ENCODE measurements at regions not wholly inside any gene's neighbourhood (a gene's known extent, or its start where the extent isn't known, plus 50 kb on each side); places are given as distances from the start of the nearest gene placed in this dataset.
"Not testable (repeated sequence)": the region's sequence is repeated elsewhere in the genome, so short reads cannot be mapped to it uniquely, and the experiment has no call there.

DNA sequence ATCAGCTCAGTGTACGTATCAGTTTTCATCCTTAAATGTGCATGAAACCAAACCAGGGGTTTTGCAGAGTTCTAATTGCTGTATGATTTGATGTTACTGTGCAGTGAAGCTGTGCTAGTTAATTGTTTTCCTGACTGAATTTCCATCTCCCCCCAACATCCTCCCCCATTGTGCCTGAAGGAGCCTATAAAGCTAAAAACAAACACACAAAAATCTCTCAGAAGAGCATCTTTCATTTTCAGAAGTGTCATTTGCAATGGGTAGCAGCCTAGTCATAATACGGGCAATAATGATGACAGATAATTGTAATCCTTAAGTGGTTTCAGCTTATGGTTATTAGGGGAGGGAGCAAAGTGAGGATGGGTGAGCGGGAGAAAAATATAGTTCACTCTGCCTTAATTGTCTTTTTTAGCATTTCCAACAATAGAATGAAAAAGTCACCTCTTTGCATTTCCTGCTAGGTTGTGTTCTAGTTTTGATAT, 207.9 kb upstream of the TBL1XR1 start:
- DNase-seq, result peak; percentile 89

DNA sequence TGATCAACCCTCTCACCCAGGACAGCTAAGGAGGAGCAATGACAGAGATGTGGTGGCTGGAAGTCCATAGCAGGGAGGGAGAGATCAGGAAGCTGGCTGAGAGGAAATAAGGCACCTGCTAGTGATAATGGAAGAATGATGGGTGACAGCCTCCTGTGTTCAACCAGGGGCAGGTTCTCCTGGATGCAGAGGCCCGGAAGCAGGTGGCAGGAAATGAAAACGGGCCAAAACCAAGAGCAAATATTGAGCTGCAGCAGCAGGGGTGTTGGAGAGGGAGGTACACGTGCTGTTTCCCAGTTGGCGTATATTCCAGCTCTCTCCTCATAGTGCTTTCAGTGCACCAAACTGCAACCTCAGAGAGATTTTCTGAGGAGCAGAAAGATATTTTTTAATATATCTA, 213.4 kb upstream of the TBL1XR1 start:
- DNase-seq, result peak; percentile 82

DNA sequence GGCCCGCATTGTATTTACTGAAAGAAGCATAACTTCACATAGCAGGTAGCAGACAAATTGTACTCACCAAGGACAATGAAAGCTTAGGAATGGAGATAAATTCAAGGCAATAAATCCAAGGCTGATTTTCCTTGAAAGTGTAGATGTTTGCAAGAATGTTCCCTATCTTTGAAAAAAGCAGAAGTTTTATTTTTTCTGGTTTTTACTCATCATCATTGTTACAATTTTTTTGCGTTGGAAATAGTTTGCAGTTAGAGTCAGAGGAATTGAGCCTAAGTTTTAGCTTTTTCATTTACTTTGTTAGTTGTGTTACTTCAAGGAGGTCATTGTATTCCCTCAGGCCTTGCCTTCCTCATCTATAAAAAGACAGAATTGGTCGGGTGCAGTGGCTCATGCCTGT, 213.9 kb upstream of the TBL1XR1 start:
- DNase-seq, result no peak

GRCh38 chr3:177412677-177413170, 215.4 kb upstream of the TBL1XR1 start:
- DNase-seq, result not testable (repeated sequence)

DNA sequence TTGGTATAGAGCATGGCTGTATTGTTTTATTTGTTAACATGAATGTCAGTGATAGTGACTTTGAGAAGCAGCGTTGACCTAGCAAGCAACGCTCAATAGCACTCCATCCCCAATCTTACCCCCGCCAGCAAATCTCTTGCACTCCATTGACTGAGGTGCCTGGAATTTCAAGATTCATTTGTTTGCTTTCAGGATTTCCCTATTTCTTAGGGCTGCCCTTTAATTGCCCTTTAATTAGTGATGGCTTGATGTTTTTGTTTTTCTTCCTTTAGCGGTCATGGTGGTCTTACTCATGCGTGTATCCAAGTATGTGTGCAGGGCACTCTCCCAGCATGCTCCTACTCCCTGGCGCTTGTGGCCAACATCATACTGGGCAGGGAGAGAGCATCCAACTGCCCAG, 216.8 kb upstream of the TBL1XR1 start:
- no peak for DNase-seq

DNA sequence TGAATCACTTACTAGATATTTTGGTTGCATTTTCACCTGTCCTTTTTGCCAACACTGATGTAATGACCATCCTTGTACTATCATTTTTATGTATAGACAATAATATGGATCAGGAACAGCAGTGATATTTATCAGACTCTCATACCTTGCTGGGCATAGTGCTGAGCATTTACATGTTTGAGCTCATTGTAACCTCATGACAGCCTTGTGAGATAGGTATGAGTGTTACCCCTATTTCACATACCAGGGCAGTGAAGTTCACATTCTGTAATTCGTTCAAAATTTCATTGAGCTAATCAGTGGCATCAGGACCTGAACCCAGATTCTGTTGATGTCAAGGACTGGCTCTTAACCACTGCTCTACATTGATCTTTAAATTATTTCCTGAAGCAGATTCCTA, 221.5 kb upstream of the TBL1XR1 start:
- no peak for DNase-seq

DNA sequence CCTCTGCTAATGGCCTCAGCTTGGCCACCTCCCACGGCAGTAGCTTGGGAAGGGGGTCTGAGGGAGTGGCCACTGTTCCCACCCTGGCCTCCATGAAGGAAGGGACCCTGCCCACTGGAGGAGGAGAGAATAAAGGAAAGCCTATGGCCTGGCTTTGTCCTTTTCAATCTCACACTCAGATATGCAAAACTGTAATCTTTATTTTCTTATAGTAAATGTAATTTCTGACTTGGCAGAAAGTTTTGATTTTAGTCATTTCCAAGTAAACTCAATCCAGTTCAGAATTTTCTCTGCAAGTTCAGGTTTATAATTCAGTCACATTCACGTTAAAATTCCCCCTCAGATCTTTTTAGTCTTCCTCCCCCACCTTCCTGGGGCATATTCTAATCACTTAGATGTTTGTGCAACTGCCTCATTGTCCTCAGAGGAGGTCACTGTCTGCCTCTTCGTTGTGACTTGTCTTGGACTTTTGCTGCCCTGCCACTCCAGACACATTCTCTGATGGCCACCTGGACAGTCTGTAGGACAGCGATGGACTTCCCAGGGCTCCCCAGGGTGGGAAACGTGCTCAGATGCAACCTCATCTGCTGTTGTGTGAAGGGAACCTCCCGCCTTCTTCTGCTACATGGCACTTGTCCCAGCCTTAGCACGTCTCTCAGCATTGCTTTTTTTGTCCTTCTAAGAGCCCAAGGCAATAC, 222.8 kb upstream of the TBL1XR1 start:
- no peak for DNase-seq

DNA sequence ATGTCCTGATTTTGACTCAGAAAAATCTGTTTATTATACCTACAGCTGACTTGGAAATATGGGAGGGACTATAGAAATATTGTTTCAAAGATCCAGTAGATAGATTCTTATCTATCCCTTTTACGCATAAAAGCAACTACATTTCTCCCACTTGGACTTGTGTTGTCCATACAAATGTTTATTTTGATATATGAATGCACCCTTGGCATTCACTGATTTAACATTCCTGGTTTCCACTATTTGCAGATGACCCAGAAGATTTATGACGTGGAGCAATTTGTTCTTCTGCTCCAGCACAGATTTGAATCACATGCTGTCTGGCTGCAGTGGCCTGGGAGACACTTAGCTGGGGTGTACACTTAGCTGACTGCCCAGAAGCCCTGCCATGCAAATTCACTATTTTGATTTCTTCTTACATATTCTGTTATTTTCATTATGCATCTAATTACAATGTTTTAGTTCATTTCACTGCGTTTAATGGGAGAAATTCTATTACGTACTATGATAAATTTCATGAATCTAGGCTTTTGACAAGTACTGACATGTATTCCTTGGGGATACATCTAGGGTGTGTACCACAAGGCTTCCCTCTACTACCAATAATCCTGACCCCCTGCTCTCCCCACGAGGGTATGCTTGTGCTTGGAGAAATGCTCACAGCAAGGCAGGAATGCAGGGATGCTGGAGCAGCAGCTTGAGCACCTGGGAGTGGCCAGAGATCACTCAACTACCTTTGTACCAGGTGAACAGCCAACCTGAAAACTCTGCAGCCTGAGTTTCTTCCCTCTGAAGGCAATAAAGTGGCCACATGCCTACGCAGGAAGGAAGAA, 223.6 kb upstream of the TBL1XR1 start:
- no peak for DNase-seq

DNA sequence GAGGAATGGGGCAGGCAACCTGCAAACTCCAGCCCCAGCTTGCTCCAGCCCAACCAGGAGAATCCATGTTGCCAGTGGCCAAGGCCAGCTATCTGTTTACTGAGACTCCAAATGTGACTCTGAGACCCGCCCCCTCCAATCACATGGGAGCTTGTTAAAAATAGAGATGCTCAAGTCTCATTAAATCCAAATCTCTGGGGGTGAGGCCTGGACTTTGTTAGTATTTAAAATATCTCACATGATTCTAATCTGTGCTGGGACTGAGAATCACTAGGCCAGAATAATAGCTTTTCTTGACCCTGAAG, 224.2 kb upstream of the TBL1XR1 start:
- no peak for DNase-seq

DNA sequence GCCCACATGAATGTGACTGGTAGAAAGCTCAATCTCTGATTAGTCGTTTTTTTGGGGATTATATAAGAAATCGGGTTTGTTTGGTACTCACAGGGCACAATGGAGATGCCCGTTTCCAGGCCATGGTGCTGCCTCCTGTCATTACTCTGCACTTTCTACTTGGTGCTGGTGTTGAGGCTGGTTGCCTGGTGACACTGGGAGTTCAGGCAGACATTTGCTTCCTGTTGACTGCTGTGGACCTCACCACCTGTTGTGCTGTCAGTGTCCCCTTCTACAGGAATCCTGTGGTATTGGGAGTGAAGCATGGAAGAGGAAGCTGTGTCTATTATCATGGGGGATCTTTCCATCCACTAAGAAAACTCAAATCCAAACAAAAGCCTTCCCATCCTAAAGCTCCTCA, 227.2 kb upstream of the TBL1XR1 start:
- no peak for DNase-seq

DNA sequence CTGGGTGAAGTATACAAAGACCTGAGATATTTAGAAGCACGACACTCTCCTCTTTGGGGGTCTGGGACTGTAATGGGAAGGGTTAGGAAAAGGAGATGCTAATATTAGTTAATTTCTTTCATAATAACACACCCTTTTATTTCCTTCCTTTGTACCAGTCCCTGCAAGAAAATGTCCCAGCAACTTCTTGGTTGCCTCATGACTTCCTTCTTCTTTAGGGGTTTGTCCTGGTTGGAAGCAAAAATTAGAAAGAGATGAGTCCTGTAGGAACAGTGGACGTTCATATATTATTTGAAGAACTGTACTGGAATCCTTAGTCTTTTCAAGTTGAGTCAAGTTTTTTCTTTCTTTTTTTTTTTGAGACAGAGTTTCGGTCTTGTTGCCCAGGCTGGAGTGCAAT, 227.8 kb upstream of the TBL1XR1 start:
- DNase-seq, result no peak

DNA sequence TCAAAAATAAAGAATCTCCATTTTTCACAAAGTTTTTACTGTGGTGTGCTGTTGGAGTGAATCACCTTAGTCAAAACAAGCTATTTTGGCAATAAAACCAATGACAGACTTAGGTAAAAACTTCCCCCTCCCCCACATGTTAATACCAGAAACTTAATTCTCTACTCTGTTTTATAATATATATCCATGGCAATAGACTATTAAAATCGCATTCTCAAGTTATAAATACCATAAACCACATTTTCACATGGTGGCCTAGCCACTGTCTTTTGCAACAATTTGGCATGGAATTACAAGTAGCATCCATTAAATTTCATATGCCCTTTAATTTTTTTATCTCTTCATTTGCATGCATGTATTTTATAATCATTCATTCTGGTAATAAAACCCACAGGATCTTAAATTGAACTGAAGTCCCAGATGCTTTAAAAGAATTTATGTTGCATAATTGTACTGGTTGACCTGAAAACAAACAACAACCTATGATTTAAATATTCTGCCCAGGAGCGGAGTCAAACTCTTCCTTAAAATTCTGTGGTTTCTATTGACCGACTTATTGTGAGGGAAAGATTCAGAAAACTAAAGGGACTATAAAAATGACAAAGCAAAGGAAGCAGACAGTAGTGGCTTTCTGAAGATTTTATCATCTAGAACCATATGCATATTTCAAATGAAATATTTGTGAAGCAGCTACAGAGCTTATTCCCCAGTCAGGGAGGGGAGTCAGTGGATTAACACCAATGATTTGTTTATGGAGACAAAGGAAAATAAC, 229.0 kb upstream of the TBL1XR1 start:
- DNase-seq, result no peak

DNA sequence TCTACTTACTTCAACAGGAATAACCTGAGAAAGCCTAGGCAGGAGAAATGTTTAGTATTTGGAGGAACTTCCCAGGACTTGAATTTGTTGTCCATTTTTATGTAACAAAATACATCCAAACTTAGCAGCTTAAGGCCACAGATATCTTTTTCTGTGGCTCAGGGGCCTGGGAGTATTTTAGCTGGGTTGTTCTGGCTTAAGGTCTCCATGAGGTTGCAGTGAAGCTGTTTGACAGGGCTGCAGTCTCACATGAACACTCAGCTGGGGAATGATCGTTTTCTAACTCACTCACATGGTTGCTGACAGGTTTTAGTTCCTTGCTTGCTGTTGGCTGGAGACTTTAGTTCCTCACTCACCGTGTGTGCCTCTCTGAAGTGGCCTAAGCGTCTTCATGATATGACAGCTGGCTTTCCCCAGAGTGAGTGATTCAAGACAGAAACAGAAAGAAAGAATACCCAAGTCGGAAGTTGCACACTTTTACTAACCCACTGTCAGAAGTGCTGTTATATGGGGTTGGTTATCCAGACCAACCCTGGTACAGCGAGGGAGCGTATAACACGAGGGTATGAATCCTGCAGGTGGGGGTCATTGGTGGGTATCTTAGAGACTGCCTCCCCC, 229.7 kb upstream of the TBL1XR1 start:
- no peak for DNase-seq

DNA sequence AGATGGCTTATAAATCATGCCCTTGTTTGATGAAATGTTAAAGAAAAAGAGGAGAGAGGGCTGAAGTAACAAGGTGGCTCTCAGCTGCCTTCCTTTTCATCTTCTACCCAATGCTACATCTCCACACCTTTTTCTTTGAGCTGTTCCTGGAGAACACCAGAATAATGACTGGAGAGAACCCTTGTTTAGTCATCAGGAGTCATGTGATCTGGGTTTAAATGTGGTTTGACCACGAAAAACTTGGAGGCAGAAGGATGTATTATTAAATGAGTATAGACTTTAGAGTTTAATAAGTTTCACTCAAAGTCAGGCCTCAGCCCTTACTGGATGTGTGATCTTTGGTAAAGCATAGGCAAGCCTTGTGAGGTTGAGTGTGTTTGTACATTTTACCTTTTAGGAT, 230.3 kb upstream of the TBL1XR1 start:
- no peak for DNase-seq

DNA sequence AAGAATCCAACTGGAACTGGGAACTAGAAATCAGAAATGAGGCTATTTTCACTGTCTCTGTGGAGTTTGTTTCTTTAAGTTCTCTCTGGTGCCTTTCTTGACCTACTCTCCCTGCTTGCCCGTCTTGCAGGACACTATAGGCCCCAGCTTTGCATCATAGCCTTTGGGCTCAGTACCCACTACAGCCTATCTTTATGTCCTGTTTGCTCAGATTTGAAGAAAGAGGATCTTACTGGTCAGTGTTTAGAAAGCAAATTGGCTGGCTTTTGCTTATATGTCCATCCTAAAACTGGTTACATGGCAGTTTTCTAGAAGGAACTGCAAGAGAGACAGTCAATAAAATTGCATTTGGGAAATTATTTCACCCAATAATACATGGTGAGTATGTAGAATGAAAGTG, 231.8 kb upstream of the TBL1XR1 start:
- DNase-seq, result no peak

GRCh38 chr3:177429771-177430170, 232.5 kb upstream of the TBL1XR1 start:
- DNase-seq, result no peak

DNA sequence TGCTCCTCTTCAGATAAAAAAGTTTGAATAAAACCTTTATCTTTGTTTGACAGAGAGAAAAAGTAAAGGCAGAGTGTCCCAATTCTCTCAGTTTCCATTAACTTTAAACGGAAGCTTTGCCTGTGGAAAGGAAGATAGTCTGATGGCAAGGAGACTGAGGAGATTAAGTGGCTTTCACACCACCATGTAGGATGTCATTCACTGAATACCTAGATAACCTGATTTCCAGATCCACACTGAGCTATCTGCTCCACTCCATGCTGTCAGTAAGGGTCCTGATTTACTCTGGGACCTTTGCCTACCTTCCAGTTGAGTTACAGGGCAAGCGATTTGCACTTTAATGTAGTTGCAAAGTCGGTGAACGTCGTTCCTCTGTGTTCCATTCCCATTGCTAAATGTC, 233.4 kb upstream of the TBL1XR1 start:
- DNase-seq, result no peak

DNA sequence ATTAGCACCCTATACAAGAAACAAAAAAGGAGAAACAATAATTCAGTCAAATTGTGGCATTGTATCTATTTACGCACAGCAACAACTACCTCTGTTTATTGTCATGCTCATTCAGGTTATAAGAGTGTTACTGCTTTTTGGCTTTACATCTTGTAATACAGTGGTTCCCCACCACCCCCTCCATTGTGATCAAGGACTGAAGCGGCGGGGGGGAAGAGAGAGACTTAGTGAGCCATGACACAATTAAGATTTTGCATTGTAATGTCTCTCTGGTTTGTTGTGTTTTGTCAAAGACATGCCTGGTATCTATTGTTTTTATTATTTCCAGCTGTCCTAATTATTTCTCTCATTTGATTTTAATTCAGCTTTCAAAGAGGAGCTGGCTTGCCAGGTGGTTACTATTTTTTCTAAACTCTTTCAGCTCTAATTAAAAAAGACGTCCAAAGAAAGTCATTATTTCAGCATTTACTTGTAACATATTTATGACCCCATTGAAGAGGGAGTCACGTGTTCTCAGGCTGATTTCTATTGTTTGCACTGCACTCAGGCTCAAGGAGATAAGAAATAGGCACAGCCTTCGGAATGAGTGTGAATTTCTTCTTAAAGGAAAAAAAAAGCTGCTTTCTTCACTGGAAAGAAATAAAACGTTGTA, 234.4 kb upstream of the TBL1XR1 start:
- no peak for DNase-seq

GRCh38 chr3:177435301-177435700, 238.0 kb upstream of the TBL1XR1 start:
- DNase-seq, result no peak

- no peak for DNase-seq
These were observed 240.4 kb upstream of the TBL1XR1 start for GRCh38 chr3:177437513-177438337.

DNA sequence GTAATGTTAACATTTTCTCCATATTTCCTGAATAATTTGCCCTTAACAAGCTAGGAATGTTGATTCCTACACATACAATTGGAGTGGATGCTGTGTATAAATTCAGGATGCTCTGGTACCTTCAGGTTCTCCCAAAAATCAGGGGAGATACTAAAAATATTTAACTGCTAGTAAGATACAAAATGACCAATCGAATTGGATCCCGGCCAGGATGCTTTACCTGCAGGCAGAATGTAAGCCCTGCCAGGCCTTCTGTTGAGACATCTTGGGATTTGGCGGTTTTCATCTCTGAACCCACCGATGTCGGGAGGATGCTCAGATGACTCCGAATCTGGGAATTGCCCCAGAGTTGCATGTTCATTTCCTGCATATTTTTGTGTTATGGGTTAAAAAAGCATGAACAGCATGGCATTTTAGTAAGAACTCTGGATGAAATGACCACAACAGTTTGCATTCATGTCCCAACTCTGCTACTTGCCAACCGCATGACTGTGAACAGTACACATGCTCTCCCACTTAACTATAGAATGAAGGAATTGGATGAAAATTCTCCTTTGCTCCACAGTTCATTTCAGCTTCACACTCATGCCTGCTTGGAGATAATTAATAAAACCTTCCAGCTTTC, 241.4 kb upstream of the TBL1XR1 start:
- no peak for DNase-seq
